T-helper 1 cell treated with Interleukin-12 subunit alpha and Interleukin-12 subunit beta and Interleukin-4 antibody, amounts not matched to agents 30 ng/mL and 1 ng/mL, for 36 hours (primary cell): ENCODE measurements at regions not wholly inside any gene's neighbourhood (a gene's known extent, or its start where the extent isn't known, plus 50 kb on each side); places are given as distances from the start of the nearest gene placed in this dataset.

Source experiments
- intact Hi-C: fragments of 100-400 bp; cut with micrococcal nuclease; formaldehyde crosslinking; loops from one replicate; pipeline ENCODE4 v1.15.1; 2024

GRCh38 chr9:73741316-73741715 is 589.7 kb downstream of the ANXA1 start:
- intact Hi-C loops, result no loop called here

DNA sequence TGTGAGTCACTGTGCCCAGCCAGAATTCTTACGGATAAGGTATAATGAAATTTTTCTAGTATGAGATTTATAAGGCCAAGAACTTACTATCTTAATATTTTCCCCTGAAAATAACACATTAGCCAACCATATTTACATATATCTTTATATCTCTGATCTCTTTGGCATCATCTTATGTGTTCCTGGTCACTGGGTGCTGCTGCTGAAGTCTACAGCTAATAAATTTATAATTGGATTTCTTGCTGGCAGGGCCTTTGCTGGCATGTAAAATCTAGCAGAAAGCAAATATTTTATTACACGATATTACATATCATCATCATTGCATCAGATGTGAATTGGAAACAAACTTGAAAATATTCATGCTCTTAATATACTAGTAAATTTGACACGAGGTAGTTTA is 590.7 kb downstream of the ANXA1 start:
- intact Hi-C loops, result no loop called here

DNA sequence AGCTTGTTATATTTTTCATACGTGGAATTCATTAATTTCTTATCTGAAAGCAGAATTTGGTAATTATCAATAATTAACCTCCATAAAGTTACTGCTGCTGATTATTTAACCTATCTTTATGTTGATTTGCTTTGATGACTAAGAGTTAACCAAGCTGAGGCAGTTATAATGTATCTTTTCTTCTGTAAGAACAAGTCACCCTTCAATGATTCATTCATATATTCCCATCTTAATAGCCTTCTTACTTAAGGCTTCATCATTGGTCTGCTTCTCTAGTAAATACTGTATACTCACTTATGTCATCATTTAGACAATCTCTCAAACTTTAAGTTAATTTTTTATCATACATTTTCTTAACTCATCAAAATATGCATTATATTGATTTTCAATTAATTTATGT is 592.2 kb downstream of the ANXA1 start:
- intact Hi-C loops, result no loop called here

- intact Hi-C loops, result no loop called here
These were observed 593.9 kb downstream of the ANXA1 start for GRCh38 chr9:73745598-73745997.

DNA sequence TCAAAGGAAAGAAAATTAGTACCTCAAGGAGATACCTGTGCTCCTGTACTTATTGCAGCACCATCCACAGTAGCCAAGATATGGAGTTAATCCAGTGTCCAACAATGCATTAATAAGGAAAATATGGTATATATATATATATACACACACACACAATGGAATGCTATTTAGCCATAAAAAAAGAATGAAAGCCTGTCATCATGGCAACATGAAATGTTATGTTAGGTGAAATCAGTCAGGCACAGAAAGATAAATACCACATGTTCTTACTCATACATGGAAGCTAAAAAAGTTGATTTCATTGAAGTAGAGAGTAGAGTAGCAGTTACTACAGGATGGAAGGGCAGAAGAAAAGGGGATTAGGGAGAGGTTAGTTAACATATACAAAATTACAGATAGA is 601.5 kb downstream of the ANXA1 start:
- intact Hi-C loops, result no loop called here

GRCh38 chr9:73761905-73762304 is 610.2 kb downstream of the ANXA1 start:
- intact Hi-C loops, result no loop called here

DNA sequence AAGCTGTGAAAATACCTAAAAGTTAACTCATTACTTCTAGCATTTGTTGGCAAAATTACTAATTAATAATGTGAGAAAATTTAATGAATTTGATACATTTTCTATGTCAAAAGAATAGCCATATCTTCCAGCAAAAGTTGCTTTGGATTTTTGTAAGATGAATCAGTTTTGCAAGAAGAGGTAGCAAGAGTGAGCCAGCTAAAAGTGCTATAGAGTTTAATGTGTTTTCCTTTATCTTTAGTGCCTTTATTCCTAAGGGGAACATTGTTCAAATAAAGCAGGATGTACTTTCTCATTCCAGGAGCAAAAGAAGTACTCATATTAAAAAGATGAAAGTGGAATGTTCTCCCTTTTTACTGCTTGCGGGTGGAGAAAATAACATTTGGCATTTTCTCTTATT is 622.2 kb downstream of the ANXA1 start:
- intact Hi-C loops, result no loop called here

DNA sequence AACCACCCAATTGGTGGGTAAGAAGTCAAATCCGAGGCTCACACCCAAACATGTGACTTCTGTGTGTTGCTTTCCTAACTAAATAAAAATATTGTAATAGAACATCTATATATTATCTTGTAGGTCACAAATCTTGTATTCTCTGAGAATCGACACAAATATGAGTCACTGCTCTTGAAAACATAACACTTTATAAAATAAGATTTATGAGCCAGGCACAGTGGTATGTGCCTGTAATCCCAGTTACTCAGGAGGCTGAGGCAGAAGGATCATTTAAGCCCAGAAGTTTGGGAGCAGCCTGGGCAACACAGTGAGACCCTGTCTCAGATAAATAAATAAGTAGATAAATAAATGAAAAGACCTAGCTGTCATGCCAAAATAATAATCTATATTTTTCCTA is 624.1 kb downstream of the ANXA1 start:
- intact Hi-C loops, result no loop called here

DNA sequence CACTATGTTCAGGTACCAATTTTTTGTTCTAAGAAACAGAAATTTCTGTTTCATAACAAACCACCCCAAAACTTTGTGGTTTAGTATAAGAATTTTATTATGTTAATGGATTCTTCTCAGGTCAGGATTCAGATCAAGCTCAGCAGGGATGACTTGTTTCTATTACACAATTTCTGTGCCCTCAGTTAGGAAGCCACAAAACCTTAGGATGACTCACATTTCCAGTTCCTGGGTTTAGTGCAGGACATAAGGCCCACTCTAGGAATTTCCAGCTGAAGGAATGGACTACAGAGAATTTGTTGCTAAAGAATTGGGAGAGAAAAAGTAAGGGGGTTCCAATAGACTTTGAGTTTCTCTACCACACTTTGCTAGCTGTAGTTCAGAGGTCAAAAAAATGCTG is 629.3 kb downstream of the ANXA1 start:
- intact Hi-C loops, result no loop called here

GRCh38 chr9:73782166-73782565 is 630.5 kb downstream of the ANXA1 start:
- intact Hi-C loops, result no loop called here

GRCh38 chr9:73799446-73799845 is 647.8 kb downstream of the ANXA1 start:
- intact Hi-C loops, result no loop called here

DNA sequence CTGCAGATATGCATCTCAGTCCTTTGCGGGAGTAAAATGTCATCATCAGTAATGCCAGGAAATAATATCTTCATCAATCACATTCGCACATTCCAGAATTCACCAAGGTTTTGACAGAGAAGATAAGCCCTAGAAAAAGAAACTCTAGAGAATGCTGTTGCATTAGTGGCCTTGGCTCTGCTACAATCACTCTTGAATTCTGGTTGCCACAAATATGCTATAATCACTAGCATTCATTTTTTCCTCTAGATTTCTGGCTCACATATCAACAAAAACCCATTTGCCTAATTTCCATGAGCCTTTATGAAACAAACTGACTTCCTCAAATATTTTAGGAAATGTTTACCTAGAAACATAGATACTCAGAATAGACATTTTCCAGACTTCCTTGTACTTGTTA is 653.4 kb downstream of the ANXA1 start:
- intact Hi-C loops, result no loop called here

DNA sequence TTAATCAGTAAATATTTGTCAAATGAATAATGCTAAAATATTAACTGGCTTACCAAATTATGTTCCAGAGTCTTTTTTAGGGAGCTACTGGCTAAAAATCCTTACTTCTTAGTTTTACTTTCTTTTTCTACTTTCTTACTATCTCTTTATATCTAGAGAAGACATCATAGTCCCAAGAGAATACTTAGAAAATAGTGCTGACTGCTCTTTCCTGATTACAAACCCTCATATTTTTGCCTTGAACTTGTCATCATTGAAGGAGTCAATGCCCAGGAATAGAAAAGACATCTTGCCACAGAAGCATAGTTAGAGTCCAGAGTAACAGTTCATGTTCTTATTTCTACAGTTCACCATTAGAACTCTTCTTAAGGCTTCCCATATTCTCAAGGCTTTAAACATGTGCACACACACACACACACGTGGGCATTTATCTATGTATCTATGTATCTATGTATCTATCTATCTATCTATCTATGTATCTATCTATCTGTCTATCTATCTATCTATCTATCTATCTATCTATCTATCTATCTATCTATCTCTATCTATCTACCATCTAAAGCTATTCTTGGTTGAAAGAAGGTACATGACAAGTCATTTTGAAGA is 654.3 kb downstream of the ANXA1 start:
- intact Hi-C loops, result no loop called here

DNA sequence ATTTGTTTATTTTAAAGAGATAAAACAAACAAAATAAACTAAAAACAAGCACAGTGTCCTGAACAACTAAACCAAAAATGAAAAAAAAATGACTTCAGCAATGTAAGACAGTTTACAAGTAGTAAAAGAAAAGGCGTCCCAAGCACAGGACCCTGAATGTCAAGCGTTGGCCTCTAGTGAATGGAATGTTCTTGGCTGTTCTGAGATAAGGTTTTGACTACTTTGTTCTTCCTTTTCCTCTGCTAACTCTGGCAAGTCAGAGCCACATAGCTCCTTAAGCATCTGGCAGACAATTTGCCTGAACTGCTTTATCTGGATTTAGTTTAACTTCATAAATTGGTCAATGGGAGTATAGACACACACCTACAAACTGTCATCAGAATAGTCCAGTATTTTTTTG is 655.2 kb downstream of the ANXA1 start:
- intact Hi-C loops, result no loop called here

- intact Hi-C loops, result no loop called here
These were observed 656.3 kb downstream of the ANXA1 start for GRCh38 chr9:73807952-73808351.

DNA sequence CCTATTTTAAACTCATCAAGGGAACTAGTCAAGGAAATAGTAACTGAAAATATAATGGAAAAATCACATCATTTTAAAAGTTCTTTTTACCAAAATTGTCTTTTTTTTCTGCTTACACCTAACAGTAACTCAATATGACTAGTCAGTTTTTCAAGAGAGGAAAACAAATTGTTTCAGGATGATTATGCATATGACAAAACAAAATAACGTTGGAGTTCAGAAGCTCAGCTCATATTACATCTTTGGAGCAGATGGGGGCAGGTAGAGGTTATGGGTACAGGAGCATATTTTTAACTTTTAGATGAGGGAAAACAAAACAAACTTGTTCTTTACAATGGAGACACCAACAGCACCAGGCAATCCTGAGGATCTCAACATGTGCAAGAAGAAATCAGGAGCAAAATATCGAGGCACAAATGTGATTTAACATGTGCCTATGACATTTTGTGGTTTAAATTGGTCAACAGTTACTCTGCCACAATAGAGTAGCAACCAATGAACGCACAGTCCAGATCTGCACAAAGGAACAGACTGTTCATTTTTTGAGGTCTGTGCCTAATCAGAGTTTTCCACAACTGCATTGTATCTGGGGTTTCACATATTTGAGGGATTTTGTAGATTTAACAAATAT is 659.0 kb downstream of the ANXA1 start:
- intact Hi-C loops, result no loop called here

DNA sequence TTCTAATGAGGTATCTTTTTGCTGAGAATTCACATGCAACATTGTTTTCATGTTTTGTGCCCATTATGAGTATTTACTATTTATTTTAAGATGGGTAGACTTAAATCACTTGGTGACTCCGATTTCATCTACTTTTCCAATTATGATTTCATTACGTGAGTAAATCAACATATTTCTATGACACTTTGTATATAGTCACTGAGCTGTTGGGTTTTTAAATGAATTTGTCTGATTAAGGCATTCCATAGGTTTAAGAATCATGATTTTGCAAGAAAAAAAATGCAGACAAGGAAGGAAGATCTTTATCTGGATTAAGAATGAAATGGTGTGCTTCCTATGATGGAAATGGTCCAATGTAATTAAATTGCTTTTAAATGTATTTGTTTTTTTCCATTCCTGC is 661.9 kb downstream of the ANXA1 start:
- intact Hi-C loops, result no loop called here

- intact Hi-C loops, result no loop called here
These were observed 665.2 kb downstream of the ANXA1 start for GRCh38 chr9:73816905-73817304.

DNA sequence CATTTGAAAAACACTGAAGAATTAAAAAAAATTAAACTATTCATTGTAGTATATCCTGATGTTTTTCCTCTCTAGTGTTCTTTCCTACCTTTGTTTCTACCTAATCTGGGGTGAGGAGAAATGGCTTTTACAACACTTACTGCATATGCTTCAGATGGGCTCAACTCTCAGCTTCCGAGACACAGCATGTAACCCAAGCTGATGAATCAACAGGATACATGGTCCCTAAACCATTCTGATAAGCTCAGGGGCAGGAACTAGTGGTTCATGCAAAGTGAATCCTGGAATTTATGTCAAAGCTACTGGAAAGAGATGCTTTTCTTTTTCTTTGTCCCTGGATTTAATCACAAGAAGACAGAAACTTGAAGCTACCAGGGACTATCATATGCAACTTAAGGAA is 672.5 kb upstream of the RORB start:
- intact Hi-C loops, result no loop called here

- intact Hi-C loops, result no loop called here
These were observed 658.3 kb upstream of the RORB start for GRCh38 chr9:73838871-73839270.

DNA sequence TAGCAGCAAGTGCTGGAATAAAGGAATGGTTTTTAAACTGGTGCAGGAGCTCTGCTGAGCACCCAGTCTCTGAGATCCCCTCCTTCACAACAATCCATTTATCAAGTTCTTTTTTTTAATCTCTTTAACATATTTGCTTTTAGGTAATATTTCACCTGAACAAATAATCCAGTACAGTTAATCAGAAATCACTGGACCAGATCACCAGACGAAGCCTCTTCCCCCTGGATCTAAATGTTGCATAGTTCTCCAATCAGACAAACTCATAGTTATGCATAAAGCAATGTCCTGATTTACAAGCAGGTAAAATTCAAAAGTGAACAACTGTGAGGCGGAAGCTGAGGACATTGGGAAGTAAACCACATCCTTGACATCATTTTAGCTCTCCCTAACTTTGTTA is 657.7 kb upstream of the RORB start:
- intact Hi-C loops, result no loop called here

DNA sequence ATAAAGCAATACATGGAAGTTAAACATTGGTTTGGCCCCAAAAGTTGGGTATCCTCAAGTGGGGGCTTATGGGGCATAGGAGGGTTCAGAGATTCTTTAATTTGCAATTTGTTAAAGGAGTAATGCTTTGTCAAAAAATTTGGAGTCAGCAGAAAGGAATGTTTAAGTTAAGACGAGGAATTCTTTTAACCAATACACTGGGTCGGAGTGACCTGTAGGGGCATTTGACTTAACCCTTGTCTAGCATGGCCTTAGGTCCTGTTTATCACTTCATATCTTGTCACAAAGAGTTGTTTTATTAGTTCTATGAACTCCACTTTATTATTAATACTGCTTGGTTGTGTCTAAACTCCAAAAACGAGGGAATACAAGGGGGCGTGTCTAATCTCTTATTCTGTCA is 656.1 kb upstream of the RORB start:
- intact Hi-C loops, result no loop called here

GRCh38 chr9:73844135-73844534 is 653.0 kb upstream of the RORB start:
- intact Hi-C loops, result no loop called here

DNA sequence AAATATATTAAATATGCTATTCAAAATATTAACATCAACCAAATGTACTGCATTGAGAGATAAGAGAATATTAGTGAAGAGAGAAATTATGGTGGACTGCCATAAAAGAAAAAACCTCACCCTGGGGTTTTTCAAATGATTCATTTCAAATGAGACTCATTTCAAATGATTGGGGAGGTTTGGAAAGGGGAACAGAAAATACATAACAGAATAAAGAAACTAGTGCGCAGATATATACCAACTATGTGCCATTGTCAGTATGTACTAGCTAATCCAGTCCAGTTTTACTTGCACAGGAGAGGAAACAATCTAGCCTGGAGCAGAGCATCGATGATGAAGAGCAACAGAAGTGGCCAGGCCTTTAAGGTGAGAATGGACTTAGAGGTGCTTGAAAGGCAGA is 651.6 kb upstream of the RORB start:
- intact Hi-C loops, result no loop called here
